Left lung (tissue), 4 donors: ENCODE measurements at regions not wholly inside any gene's neighbourhood (a gene's known extent, or its start where the extent isn't known, plus 50 kb on each side); places are given as distances from the start of the nearest gene placed in this dataset.
"Not testable (repeated sequence)": the region's sequence is repeated elsewhere in the genome, so short reads cannot be mapped to it uniquely, and the experiment has no call there.

ENCODE experiments used
- ATAC-seq: fragments of 200-7000 bp; cut with Tn5 transposase; one replicate; pipeline ENCODE4 v1.9.1; 2020; ENCODE audit warnings: moderate library complexity
- DNase-seq, 4 donors: peaks; one replicate each; pipeline ENCODE4 v3.0.0-alpha.2; 2013 to 2020
- H3K27ac ChIP-seq, 2 donors: fragments of 200-600 bp; sonication (generic) in 1 of 2; one replicate each; pipeline versions ENCODE4 v1.5.0 to v1.8.0; 2020 to 2021
- H3K27me3 ChIP-seq, 2 donors: fragments of 200-600 bp; sonication (generic) in 1 of 2; one replicate each; pipeline versions ENCODE4 v1.5.0 to v1.8.0; 2020 to 2021
- H3K36me3 ChIP-seq, 2 donors: fragments of 200-600 bp; sonication (generic) in 1 of 2; one replicate each; pipeline versions ENCODE4 v1.5.0 to v1.8.0; 2020 to 2021
- H3K4me1 ChIP-seq, 2 donors: fragments of 200-600 bp; one replicate each; pipeline ENCODE4 v1.8.0; 2021
- H3K4me3 ChIP-seq, 2 donors: fragments of 200-600 bp; sonication (generic) in 1 of 2; one replicate each; pipeline versions ENCODE4 v1.5.0 to v1.8.0; 2020 to 2021; ENCODE audit warnings: mild to moderate bottlenecking in 1 of 2
- H3K9me3 ChIP-seq, 2 donors: fragments of 200-600 bp; sonication (generic) in 1 of 2; one replicate each; pipeline versions ENCODE4 v1.5.0 to v1.8.0; 2020 to 2021
- intact Hi-C, 2 donors: fragments of 100-400 bp; cut with DNase I; formaldehyde crosslinking; loops; one replicate each; pipeline versions ENCODE4 v1.11.2 to v1.14.2; 2022
- TF ChIP-seq, protein P1 (sequence below), 2 donors: fragments of 200-600 bp; sonication (generic) in 1 of 2; IDR thresholded peaks; one replicate each; pipeline versions ENCODE4 v1.5.0 to v1.8.0; 2021; ENCODE audit warnings: antibody characterized with exemption in 2 of 2
- donor health status: DM: no; HTN: yes; CAD: no.
- donor health status: DM: no; HTN: no; CAD: no.

DNA sequence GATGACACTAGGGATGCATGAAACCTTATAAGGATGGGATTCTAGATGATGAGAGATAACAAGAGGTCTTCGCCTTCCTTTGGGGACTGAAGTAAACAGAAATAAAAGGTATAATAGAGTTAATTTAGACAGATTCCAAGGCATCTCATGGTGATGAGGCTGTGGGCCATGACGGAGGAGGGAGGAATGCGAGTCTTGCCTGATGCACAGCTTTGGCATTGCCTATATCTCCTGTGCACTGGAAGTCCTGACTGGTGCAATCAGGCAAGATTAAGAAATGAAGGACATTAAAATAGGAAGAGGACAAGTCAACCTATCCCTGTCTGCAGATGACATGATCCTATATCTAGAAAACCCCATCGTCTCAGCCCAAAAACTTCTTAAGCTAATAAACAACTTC lies 526.4 kb upstream of the LMO3 start:
- intact Hi-C loops: no loop called here
- Histone ChIP-seq H3K4me1 (no peaks in the 10 kb centered on the region), H3K36me3 (no peaks in the 10 kb centered on the region), H3K27me3 (no peaks in the 10 kb centered on the region), H3K27ac (no peak overlapping the region), H3K4me3 (no peak overlapping the region), H3K9me3 (no peaks in the 10 kb centered on the region)
- no peak for DNase-seq
- ATAC-seq: no peak
- TF ChIP-seq, protein P1, sequence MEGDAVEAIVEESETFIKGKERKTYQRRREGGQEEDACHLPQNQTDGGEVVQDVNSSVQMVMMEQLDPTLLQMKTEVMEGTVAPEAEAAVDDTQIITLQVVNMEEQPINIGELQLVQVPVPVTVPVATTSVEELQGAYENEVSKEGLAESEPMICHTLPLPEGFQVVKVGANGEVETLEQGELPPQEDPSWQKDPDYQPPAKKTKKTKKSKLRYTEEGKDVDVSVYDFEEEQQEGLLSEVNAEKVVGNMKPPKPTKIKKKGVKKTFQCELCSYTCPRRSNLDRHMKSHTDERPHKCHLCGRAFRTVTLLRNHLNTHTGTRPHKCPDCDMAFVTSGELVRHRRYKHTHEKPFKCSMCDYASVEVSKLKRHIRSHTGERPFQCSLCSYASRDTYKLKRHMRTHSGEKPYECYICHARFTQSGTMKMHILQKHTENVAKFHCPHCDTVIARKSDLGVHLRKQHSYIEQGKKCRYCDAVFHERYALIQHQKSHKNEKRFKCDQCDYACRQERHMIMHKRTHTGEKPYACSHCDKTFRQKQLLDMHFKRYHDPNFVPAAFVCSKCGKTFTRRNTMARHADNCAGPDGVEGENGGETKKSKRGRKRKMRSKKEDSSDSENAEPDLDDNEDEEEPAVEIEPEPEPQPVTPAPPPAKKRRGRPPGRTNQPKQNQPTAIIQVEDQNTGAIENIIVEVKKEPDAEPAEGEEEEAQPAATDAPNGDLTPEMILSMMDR (IDR thresholded peaks at IDR 0.05): no peak

DNA sequence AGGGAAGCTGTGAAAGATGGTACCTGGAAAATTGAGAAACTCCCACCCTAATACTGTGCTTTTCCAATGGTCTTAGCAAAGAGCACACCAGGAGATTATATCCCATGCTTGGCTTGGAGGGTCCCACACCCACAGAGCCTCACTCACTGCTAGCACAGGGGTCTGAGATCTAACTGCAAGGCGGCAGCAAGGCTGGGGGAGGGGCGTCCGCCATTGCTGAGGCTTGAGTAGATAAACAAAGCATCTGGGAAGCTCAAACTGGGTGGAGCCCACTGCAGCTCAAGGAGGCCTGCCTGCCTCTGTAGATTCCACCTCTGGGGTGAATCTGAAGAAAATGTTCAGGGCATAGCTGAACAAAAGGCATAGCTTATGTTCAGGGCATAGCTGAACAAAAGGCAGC lies 510.6 kb upstream of the LMO3 start:
- ATAC-seq, H3K27ac ChIP-seq, H3K36me3 ChIP-seq, intact Hi-C loops, H3K27me3 ChIP-seq, H3K4me1 ChIP-seq, H3K4me3 ChIP-seq: not testable (repeated sequence)
- DNase-seq: peak in 1 of 4 donors; percentile 37
- peaks cover 0 to 11% of the 10 kb centered on the region in 2 donors for H3K9me3 ChIP-seq

DNA sequence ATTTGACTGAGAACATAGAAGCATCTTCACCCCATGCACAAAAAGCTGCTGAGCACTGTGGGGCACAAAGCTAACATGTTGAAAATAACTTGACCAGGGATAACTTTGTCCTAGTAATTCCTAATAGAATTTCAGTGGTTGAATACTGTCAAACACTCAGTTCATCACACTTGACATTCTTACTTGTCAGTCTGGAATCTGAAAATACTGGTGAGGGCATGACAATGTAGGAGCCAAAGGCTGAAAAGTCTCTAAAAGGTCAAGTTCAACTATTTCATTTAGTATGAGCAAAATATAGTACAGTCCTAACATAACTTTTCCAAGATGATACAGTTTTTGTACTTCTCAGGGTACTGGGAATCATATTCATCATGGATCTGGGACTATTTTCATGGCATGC lies 504.4 kb upstream of the LMO3 start:
- Histone ChIP-seq H3K4me3 (no peak overlapping the region), H3K9me3 (no peaks in the 10 kb centered on the region), H3K27ac (no peak overlapping the region), H3K27me3 (no peaks in the 10 kb centered on the region), H3K36me3 (no peaks in the 10 kb centered on the region), H3K4me1 (no peaks in the 10 kb centered on the region)
- TF ChIP-seq, protein P1 (IDR thresholded peaks at IDR 0.05): no peak
- no peak for DNase-seq
- ATAC-seq: no peak
- intact Hi-C loops: no loop called here

DNA sequence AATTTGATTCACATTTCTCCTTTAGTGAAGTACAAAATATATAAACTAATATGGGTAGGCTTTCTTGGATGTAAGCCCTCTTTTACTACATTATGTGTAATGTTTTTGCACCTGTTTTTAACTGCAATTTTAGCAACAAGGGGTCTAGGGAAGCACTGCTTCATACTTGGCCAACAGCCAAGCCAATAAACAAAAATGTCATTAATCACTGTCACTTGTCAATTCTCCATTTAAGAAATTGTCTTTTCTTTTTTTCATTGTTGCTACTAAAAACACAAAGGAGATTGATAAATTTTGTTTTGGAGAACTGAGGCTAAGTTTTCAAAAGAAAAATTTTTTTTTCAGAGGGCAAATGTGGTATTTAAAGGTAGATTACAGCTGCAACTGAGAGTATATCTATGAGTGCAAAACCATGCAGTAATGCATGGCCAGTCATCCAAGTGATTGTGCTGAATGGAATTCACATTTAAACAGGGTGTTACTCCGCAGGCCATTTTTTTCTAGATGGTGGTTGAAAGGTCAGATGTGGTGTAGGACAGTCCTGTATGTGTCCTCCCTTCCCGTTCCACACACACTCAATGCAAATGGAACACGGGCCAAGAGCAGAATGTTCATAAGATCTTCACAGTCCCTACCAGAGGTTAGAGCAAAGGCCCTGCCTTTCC lies 503.0 kb upstream of the LMO3 start:
- no peaks in the 10 kb centered on the region for H3K4me1 ChIP-seq
- no peaks in the 10 kb centered on the region for H3K36me3 ChIP-seq
- ATAC-seq (no peak), DNase-seq (no peak)
- TF ChIP-seq, protein P1 (IDR thresholded peaks at IDR 0.05): no peak
- peaks cover 0 to 4% of the 10 kb centered on the region in 2 donors for H3K9me3 ChIP-seq
- intact Hi-C loops: no loop called here
- H3K27ac ChIP-seq: no peak overlapping the region
- H3K4me3 ChIP-seq: no peak overlapping the region
- H3K27me3 ChIP-seq: no peaks in the 10 kb centered on the region

DNA sequence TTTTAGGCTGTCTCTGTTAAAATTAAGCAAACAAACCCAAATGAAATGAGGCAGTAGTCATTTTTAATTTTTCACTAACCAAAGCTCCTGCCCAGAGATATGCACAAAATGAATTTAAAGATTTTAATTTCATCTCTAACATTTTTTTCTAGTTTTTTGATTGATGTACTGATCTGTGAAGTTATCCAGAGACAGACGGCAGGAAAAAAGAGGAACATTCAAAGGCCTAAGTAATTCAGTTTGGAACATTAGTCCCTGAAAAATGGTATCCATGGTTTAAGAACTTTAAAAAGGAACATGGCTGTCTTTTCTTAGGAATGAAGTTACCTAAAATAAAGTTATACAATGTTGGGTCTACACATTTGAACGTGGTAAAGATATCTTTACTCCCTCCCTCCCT lies 498.8 kb upstream of the LMO3 start:
- no peak for DNase-seq
- Histone ChIP-seq H3K4me3 (no peak overlapping the region), H3K4me1 (no peaks in the 10 kb centered on the region), H3K27ac (no peak overlapping the region), H3K36me3 (no peaks in the 10 kb centered on the region), H3K27me3 (no peaks in the 10 kb centered on the region), H3K9me3 (peaks cover 0 to 21% of the 10 kb centered on the region in 2 donors)
- TF ChIP-seq, protein P1 (IDR thresholded peaks at IDR 0.05): no peak
- intact Hi-C loops: no loop called here
- ATAC-seq: no peak

DNA sequence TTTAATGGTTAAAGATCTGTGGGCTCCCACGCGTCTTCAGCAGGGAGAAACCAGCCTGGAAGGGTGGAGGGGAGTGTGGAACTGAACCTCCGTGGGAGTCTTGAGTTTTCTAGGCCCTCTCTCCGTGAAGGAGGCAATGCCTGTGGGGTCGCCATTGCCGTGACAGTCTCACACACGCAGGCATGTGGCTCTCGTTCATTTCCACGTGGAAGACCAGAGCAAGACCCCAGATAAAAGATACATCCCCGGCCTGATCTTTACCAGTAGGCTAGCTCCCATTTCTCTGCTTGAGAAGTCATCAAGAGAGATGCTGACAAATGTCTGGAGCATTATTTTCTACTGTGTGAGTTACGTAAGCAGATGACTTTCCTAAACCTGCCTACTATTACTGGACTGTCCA lies 491.7 kb upstream of the LMO3 start:
- Histone ChIP-seq H3K9me3 (peaks cover 0 to 15% of the 10 kb centered on the region in 2 donors), H3K36me3 (no peaks in the 10 kb centered on the region), H3K4me3 (no peak overlapping the region), H3K4me1 (no peaks in the 10 kb centered on the region), H3K27ac (no peak overlapping the region), H3K27me3 (no peaks in the 10 kb centered on the region)
- intact Hi-C loops: no loop called here
- ATAC-seq (no peak), DNase-seq (peak in 1 of 4 donors; percentile 31)
- TF ChIP-seq, protein P1 (IDR thresholded peaks at IDR 0.05): no peak
